Activated T-cell treated with anti-CD3 and anti-CD28 coated beads, Interleukin-2, amount 50 U/mL, for 72 hours (primary cell): ENCODE measurements at regions not wholly inside any gene's neighbourhood (a gene's known extent, or its start where the extent isn't known, plus 50 kb on each side); places are given as distances from the start of the nearest gene placed in this dataset.
"Not testable (repeated sequence)": the region's sequence is repeated elsewhere in the genome, so short reads cannot be mapped to it uniquely, and the experiment has no call there.

Experiments
- ATAC-seq, 2 donors: fragments of 150-1000 bp; cut with Tn5 transposase; replicated peaks in 1 of 2; 2 replicates each; pipeline ENCODE4 v1.10.0; 2021; ENCODE audit warnings: moderate library complexity in 2 of 2, mild to moderate bottlenecking in 1 of 2
- DNase-seq, 2 donors: peaks; one replicate each; pipeline ENCODE4 v3.0.0; 2021 to 2022; ENCODE audit warnings: mixed read lengths in 1 of 2
- H3K27ac Mint-ChIP-seq: one replicate; pipeline ENCODE4 v1.8.0; 2022; ENCODE audit warnings: mild to moderate bottlenecking, moderate library complexity, mixed read lengths
- H3K27me3 Mint-ChIP-seq: one replicate; pipeline ENCODE4 v1.8.0; 2022; ENCODE audit warnings: low read depth, mixed read lengths
- H3K36me3 Mint-ChIP-seq, 2 donors: one replicate each; pipeline ENCODE4 v1.8.0; 2022; ENCODE audit warnings: mixed read lengths in 2 of 2, mild to moderate bottlenecking in 1 of 2; ENCODE audit not compliant: insufficient read depth in 2 of 2
- H3K4me1 Mint-ChIP-seq: one replicate; pipeline ENCODE4 v1.8.0; 2022; ENCODE audit warnings: low read depth, mixed read lengths
- H3K4me3 Mint-ChIP-seq, 2 donors: one replicate each; pipeline ENCODE4 v1.8.0; 2022; ENCODE audit warnings: mild to moderate bottlenecking in 2 of 2, mixed read lengths in 2 of 2, moderate library complexity in 2 of 2
- H3K9me3 Mint-ChIP-seq, 2 donors: one replicate each; pipeline ENCODE4 v1.8.0; 2022; ENCODE audit warnings: mixed read lengths in 2 of 2

GRCh38 chr11:81222491-81222890 is 1511.2 kb downstream of the FAM181B start:
- H3K9me3 Mint-ChIP-seq, result peaks cover 9% of the 10 kb centered on the region in 2 donors
- no peaks in the 10 kb centered on the region for H3K27me3 Mint-ChIP-seq
- H3K36me3 Mint-ChIP-seq, result no peaks in the 10 kb centered on the region
- no peaks in the 10 kb centered on the region for H3K4me1 Mint-ChIP-seq
- no peak for ATAC-seq
- no peak overlapping the region for H3K4me3 Mint-ChIP-seq
- H3K27ac Mint-ChIP-seq, result no peak overlapping the region
- DNase-seq, result no peak

GRCh38 chr11:81220146-81220895 is 1513.3 kb downstream of the FAM181B start:
- Mint-ChIP-seq H3K4me1 (no peaks in the 10 kb centered on the region), H3K36me3 (no peaks in the 10 kb centered on the region), H3K9me3 (peaks cover 4 to 5% of the 10 kb centered on the region in 2 donors), H3K4me3 (no peak overlapping the region), H3K27ac (no peak overlapping the region), H3K27me3 (no peaks in the 10 kb centered on the region)
- DNase-seq (no peak), ATAC-seq (no peak)

GRCh38 chr11:81219661-81220060 is 1514.0 kb downstream of the FAM181B start:
- H3K9me3 Mint-ChIP-seq, result peaks cover 7 to 8% of the 10 kb centered on the region in 2 donors
- H3K4me1 Mint-ChIP-seq, result no peaks in the 10 kb centered on the region
- no peak overlapping the region for H3K4me3 Mint-ChIP-seq
- no peaks in the 10 kb centered on the region for H3K36me3 Mint-ChIP-seq
- no peak overlapping the region for H3K27ac Mint-ChIP-seq
- no peak for ATAC-seq
- DNase-seq, result no peak
- H3K27me3 Mint-ChIP-seq, result no peaks in the 10 kb centered on the region

- no peaks in the 10 kb centered on the region for H3K36me3 Mint-ChIP-seq
- no peaks in the 10 kb centered on the region for H3K4me1 Mint-ChIP-seq
- no peak overlapping the region for H3K4me3 Mint-ChIP-seq
- ATAC-seq, result no peak
- H3K27ac Mint-ChIP-seq, result no peak overlapping the region
- H3K27me3 Mint-ChIP-seq, result no peaks in the 10 kb centered on the region
- no peak for DNase-seq
- peaks cover 10 to 11% of the 10 kb centered on the region in 2 donors for H3K9me3 Mint-ChIP-seq
Observed at GRCh38 chr11:81218440-81218839, 1515.2 kb downstream of the FAM181B start.

- Mint-ChIP-seq H3K4me3 (no peak overlapping the region), H3K4me1 (no peaks in the 10 kb centered on the region), H3K9me3 (peaks cover 10 to 14% of the 10 kb centered on the region in 2 donors)
Observed at GRCh38 chr11:81211050-81211449, 1522.6 kb downstream of the FAM181B start.

GRCh38 chr11:81207421-81208054 is 1526.1 kb downstream of the FAM181B start:
- H3K27ac Mint-ChIP-seq, result no peak overlapping the region
- H3K36me3 Mint-ChIP-seq, result no peaks in the 10 kb centered on the region
- no peaks in the 10 kb centered on the region for H3K4me1 Mint-ChIP-seq
- H3K9me3 Mint-ChIP-seq, result peaks cover 4 to 8% of the 10 kb centered on the region in 2 donors
- no peaks in the 10 kb centered on the region for H3K27me3 Mint-ChIP-seq
- no peak for ATAC-seq
- H3K4me3 Mint-ChIP-seq, result no peak overlapping the region
- DNase-seq, result no peak

More at GRCh38 chr11:81211050-81211449, 1522.6 kb downstream of the FAM181B start:
- no peak for ATAC-seq
- no peak for DNase-seq
- Mint-ChIP-seq H3K27me3 (no peaks in the 10 kb centered on the region), H3K27ac (no peak overlapping the region), H3K36me3 (no peaks in the 10 kb centered on the region)

GRCh38 chr11:81203876-81204275 is 1529.8 kb downstream of the FAM181B start:
- Mint-ChIP-seq H3K9me3 (peaks cover 8% of the 10 kb centered on the region in 2 donors), H3K36me3 (no peaks in the 10 kb centered on the region), H3K27me3 (no peaks in the 10 kb centered on the region), H3K27ac (no peak overlapping the region), H3K4me1 (no peaks in the 10 kb centered on the region), H3K4me3 (no peak overlapping the region)
- no peak for DNase-seq
- ATAC-seq, result no peak

GRCh38 chr11:81197396-81197795 is 1536.3 kb downstream of the FAM181B start:
- Mint-ChIP-seq H3K27ac (no peak overlapping the region), H3K9me3 (peaks cover 16 to 17% of the 10 kb centered on the region in 2 donors), H3K4me3 (no peak overlapping the region), H3K27me3 (no peaks in the 10 kb centered on the region), H3K36me3 (no peaks in the 10 kb centered on the region), H3K4me1 (no peaks in the 10 kb centered on the region)
- no peak for DNase-seq
- ATAC-seq, result no peak

GRCh38 chr11:81192516-81192915 is 1541.1 kb downstream of the FAM181B start:
- no peaks in the 10 kb centered on the region for H3K36me3 Mint-ChIP-seq
- DNase-seq (no peak), ATAC-seq (no peak)
- H3K4me3 Mint-ChIP-seq, result no peak overlapping the region
- no peak overlapping the region for H3K27ac Mint-ChIP-seq
- H3K4me1 Mint-ChIP-seq, result no peaks in the 10 kb centered on the region
- peaks cover 9 to 10% of the 10 kb centered on the region in 2 donors for H3K9me3 Mint-ChIP-seq
- H3K27me3 Mint-ChIP-seq, result no peaks in the 10 kb centered on the region

- no peak for DNase-seq
- no peak for ATAC-seq
- Mint-ChIP-seq H3K4me1 (no peaks in the 10 kb centered on the region), H3K4me3 (no peak overlapping the region), H3K36me3 (no peaks in the 10 kb centered on the region), H3K9me3 (peaks cover 9% of the 10 kb centered on the region in 2 donors), H3K27me3 (no peaks in the 10 kb centered on the region), H3K27ac (no peak overlapping the region)
Observed at GRCh38 chr11:81190546-81190945, 1543.1 kb downstream of the FAM181B start.

GRCh38 chr11:81187033-81187432 is 1546.6 kb downstream of the FAM181B start:
- not testable (repeated sequence) for ATAC-seq, H3K4me1 Mint-ChIP-seq, H3K36me3 Mint-ChIP-seq

GRCh38 chr11:81174646-81175330 is 1558.9 kb downstream of the FAM181B start:
- ATAC-seq, result no peak
- Mint-ChIP-seq H3K4me1 (no peaks in the 10 kb centered on the region), H3K27me3 (no peaks in the 10 kb centered on the region), H3K36me3 (no peaks in the 10 kb centered on the region), H3K9me3 (peaks cover 0 to 2% of the 10 kb centered on the region in 2 donors), H3K27ac (no peak overlapping the region), H3K4me3 (no peak overlapping the region)
- no peak for DNase-seq

More at GRCh38 chr11:81187033-81187432, 1546.6 kb downstream of the FAM181B start:
- H3K4me3 Mint-ChIP-seq, H3K27ac Mint-ChIP-seq, DNase-seq, H3K27me3 Mint-ChIP-seq: not testable (repeated sequence)
- H3K9me3 Mint-ChIP-seq, result peaks cover 5 to 12% of the 10 kb centered on the region in 2 donors

- H3K9me3 Mint-ChIP-seq, result peaks cover 0 to 2% of the 10 kb centered on the region in 2 donors
- H3K4me1 Mint-ChIP-seq, result no peaks in the 10 kb centered on the region
- no peak overlapping the region for H3K27ac Mint-ChIP-seq
- no peak overlapping the region for H3K4me3 Mint-ChIP-seq
- H3K27me3 Mint-ChIP-seq, result no peaks in the 10 kb centered on the region
- DNase-seq (no peak), ATAC-seq (no peak)
- H3K36me3 Mint-ChIP-seq, result no peaks in the 10 kb centered on the region
Observed at GRCh38 chr11:81165164-81165563, 1568.5 kb downstream of the FAM181B start.
